Neural progenitor cell (in vitro differentiated cells): ENCODE measurements at regions not wholly inside any gene's neighbourhood (a gene's known extent, or its start where the extent isn't known, plus 50 kb on each side); places are given as distances from the start of the nearest gene placed in this dataset.

ENCODE experiments used
- CTCF ChIP-seq: fragments of 200-600 bp; sonication (generic); IDR thresholded peaks from 2 replicates; pipeline ENCODE4 v1.5.1; 2017; ENCODE audit warnings: antibody characterized with exemption, mild to moderate bottlenecking
- EZH2 ChIP-seq: fragments of 200-600 bp; sonication (generic); IDR thresholded peaks from 2 replicates; pipeline ENCODE4 v1.6.1; 2017; ENCODE audit warnings: antibody characterized with exemption, mild to moderate bottlenecking, moderate library complexity

- no peak for TF ChIP-seq CTCF
- no peak for TF ChIP-seq EZH2
Measured at GRCh38 chr12:19620222-19620621, 180.9 kb downstream of the AEBP2 start.
